Coronary artery (tissue), 2 donors: ENCODE measurements at regions not wholly inside any gene's neighbourhood (a gene's known extent, or its start where the extent isn't known, plus 50 kb on each side); places are given as distances from the start of the nearest gene placed in this dataset.

Experiments used
- DNase-seq: peaks from one replicate; pipeline ENCODE4 v3.0.0-alpha.2; 2017; ENCODE audit warnings: low spot score
- H3K27ac ChIP-seq, 2 donors: fragments of 200-600 bp; sonication (generic); one replicate each; pipeline ENCODE4 v1.5.1; 2016 to 2019
- H3K4me3 ChIP-seq: fragments of 200-600 bp; sonication (generic); 2 replicates; pipeline ENCODE4 v1.5.1; 2016; ENCODE audit warnings: mild to moderate bottlenecking, moderate library complexity
- TF ChIP-seq, protein P1 (sequence below): fragments of 200-600 bp; sonication (generic); IDR thresholded peaks from one replicate; pipeline ENCODE4 v1.5.1; 2019; ENCODE audit warnings: antibody characterized with exemption

GRCh38 chr18:24736662-24737330 lies 276.4 kb downstream of the HRH4 start:
- Histone ChIP-seq H3K4me3 (no peak overlapping the region), H3K27ac (no peak overlapping the region)
- TF ChIP-seq, protein P1, sequence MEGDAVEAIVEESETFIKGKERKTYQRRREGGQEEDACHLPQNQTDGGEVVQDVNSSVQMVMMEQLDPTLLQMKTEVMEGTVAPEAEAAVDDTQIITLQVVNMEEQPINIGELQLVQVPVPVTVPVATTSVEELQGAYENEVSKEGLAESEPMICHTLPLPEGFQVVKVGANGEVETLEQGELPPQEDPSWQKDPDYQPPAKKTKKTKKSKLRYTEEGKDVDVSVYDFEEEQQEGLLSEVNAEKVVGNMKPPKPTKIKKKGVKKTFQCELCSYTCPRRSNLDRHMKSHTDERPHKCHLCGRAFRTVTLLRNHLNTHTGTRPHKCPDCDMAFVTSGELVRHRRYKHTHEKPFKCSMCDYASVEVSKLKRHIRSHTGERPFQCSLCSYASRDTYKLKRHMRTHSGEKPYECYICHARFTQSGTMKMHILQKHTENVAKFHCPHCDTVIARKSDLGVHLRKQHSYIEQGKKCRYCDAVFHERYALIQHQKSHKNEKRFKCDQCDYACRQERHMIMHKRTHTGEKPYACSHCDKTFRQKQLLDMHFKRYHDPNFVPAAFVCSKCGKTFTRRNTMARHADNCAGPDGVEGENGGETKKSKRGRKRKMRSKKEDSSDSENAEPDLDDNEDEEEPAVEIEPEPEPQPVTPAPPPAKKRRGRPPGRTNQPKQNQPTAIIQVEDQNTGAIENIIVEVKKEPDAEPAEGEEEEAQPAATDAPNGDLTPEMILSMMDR, result no peak
- DNase-seq, result no peak

DNA sequence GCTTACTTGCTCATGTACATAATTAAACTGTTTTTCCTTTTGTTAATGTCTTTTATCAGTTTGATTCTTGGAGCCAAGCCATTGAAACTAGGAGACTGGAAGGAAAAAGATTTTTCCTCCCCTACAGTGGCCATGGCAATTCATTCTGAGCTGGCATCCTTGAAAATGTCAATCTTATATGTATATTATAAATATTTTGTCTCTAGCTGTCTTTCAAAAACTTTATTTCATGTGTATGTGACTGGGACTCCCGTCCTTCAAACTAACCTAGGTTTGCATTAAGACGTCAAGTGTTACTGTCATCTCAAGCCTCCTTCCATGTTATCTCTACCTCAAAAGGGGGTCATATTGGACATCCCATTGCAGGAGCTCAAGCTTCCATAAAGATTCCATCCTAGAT lies 280.4 kb downstream of the HRH4 start:
- TF ChIP-seq, protein P1, result no peak
- Histone ChIP-seq H3K27ac (no peak overlapping the region), H3K4me3 (no peak overlapping the region)
- DNase-seq, result no peak

- DNase-seq, result no peak
- Histone ChIP-seq H3K27ac (no peak overlapping the region), H3K4me3 (no peak overlapping the region)
- TF ChIP-seq, protein P1, result no peak
Measured at GRCh38 chr18:24741321-24741720, 280.9 kb downstream of the HRH4 start.

GRCh38 chr18:24741965-24742724 lies 281.7 kb downstream of the HRH4 start:
- Histone ChIP-seq H3K27ac (no peak overlapping the region), H3K4me3 (no peak overlapping the region)
- TF ChIP-seq, protein P1, result no peak
- no peak for DNase-seq

DNA sequence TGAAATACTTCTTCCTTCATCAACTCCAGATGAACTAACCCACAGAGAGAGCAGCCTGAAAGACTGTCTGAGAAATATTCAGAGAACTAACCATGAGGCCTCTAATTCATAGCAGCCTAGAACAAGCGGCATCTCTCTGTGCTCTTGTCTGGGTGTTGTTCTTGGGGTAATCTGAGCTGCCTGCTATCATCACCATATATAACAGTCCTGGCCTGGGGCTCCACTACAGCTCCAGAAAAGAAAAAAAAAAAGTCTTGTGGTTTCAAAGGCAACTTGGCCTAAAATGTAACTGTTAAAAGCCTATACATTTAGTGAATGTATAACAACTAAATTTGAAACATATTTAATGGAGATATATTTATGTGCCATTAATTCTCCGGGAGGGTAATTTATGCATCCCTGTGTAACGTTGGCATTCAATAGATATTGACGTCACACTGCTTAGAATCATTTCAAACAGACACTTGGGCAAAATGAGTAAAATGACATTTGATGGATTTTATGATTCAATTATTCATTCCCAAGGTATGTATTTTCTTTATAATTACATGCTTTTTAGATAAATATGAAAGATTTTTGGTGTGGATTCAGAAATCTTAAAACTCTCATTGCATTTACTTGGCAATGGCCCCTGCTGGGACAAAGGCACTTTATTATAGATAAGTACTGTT lies 294.3 kb downstream of the HRH4 start:
- TF ChIP-seq, protein P1, result no peak
- DNase-seq, result no peak
- no peak overlapping the region for H3K4me3 ChIP-seq
- no peak overlapping the region for H3K27ac ChIP-seq

DNA sequence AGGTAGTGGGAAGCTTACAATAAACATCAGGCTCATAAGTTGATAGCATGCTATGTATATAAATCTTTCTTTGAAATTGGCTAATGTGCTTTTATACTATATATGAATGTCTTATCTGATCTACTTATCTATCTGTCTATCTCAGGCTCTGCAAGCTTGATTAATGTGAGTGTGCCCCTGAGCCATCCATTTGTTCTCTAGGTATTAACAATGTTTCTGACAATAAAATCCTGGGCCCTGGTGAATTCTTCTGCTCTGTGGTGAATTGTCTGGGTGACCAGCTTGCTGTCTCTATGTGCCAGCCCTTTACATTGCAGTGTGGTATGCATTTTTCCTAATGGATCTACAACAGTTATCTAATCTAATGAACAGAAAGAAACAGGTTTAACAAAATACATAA lies 295.9 kb downstream of the HRH4 start:
- TF ChIP-seq, protein P1, result no peak
- H3K27ac ChIP-seq, result no peak overlapping the region
- H3K4me3 ChIP-seq, result no peak overlapping the region
- no peak for DNase-seq
